WTC11 (cell line): ENCODE measurements at regions not wholly inside any gene's neighbourhood (a gene's known extent, or its start where the extent isn't known, plus 50 kb on each side); places are given as distances from the start of the nearest gene placed in this dataset.

Source experiments
- ATAC-seq: fragments of 200-7000 bp; cut with Tn5 transposase; 2 replicates; pipeline ENCODE4 v1.10.0; 2021; ENCODE audit warnings: mild to moderate bottlenecking, moderate library complexity
- CTCF ChIA-PET: fragments of 300-600 bp; sonication (Branson Sonifier 250); formaldehyde crosslinking; loops from one replicate; lab custom pipeline; 2021; ENCODE audit warnings: antibody characterized with exemption; lab: Charles Lee
- POLR2A ChIA-PET: fragments of 350-600 bp; sonication (Branson Sonifier 250); formaldehyde crosslinking; loops from one replicate; lab custom pipeline; 2021; ENCODE audit warnings: antibody characterized with exemption; lab: Charles Lee
- DNase-seq: peaks from one replicate; pipeline ENCODE4 v3.0.0; 2021; ENCODE audit warnings: low spot score
- H3K27ac Mint-ChIP-seq: 2 replicates; pipeline ENCODE4 v1.8.0; 2021; ENCODE audit warnings: mixed read lengths
- H3K27me3 Mint-ChIP-seq: 2 replicates; pipeline ENCODE4 v1.8.0; 2021; ENCODE audit warnings: low read depth, mild to moderate bottlenecking, moderate library complexity, mixed read lengths
- H3K36me3 Mint-ChIP-seq: 2 replicates; pipeline ENCODE4 v1.8.0; 2021; ENCODE audit warnings: mixed read lengths
- H3K4me1 Mint-ChIP-seq: 2 replicates; pipeline ENCODE4 v1.8.0; 2022; ENCODE audit warnings: mixed read lengths
- H3K4me3 Mint-ChIP-seq: 2 replicates; pipeline ENCODE4 v1.8.0; 2021; ENCODE audit warnings: mild to moderate bottlenecking, moderate library complexity, mixed read lengths
- H3K9me3 Mint-ChIP-seq: 2 replicates; pipeline ENCODE4 v1.8.0; 2021; ENCODE audit warnings: mixed read lengths
- CBFB ChIP-seq: sonication (generic); formaldehyde crosslinking; IDR thresholded peaks from 2 replicates; pipeline ENCODE4 v1.8.1; 2022; ENCODE audit warnings: mild to moderate bottlenecking, low read depth, missing genetic modification reagents
- ESRRA ChIP-seq: sonication (generic); formaldehyde crosslinking; IDR thresholded peaks from 2 replicates; pipeline ENCODE4 v1.8.1; 2022; ENCODE audit warnings: mild to moderate bottlenecking, missing genetic modification reagents, borderline replicate concordance
- IRF2 ChIP-seq: sonication (generic); formaldehyde crosslinking; IDR thresholded peaks from 2 replicates; pipeline ENCODE4 v1.8.0; 2022; ENCODE audit warnings: low read depth, missing genetic modification reagents, borderline replicate concordance
- KAT7 ChIP-seq: sonication (generic); formaldehyde crosslinking; IDR thresholded peaks from 2 replicates; pipeline ENCODE4 v1.8.1; 2023; ENCODE audit warnings: missing genetic modification reagents, mild to moderate bottlenecking, borderline replicate concordance
- NFATC4 ChIP-seq: fragments of 250-450 bp; sonication (Bioruptor Pico); IDR thresholded peaks from 2 replicates; pipeline ENCODE4 v1.9.0; 2021; ENCODE audit warnings: mild to moderate bottlenecking
- SMAD4 ChIP-seq: sonication (generic); formaldehyde crosslinking; IDR thresholded peaks from 2 replicates; pipeline ENCODE4 v1.8.0; 2022; ENCODE audit warnings: mild to moderate bottlenecking, missing genetic modification reagents
- TF ChIP-seq, protein P1 (sequence below): fragments of 250-450 bp; sonication (Bioruptor Pico); IDR thresholded peaks from 2 replicates; pipeline ENCODE4 v1.9.0; 2021; ENCODE audit warnings: mild to moderate bottlenecking, borderline replicate concordance
- TF ChIP-seq, protein P2 (sequence below): sonication (generic); formaldehyde crosslinking; IDR thresholded peaks from 2 replicates; pipeline ENCODE4 v1.8.0; 2022; ENCODE audit warnings: missing genetic modification reagents
- TF ChIP-seq, protein P3 (sequence below): sonication (generic); formaldehyde crosslinking; IDR thresholded peaks from 2 replicates; pipeline ENCODE4 v1.8.0; 2022; ENCODE audit warnings: mild to moderate bottlenecking, missing genetic modification reagents
- TF ChIP-seq, protein P4 (sequence below): sonication (generic); formaldehyde crosslinking; conservative IDR thresholded peaks from 2 replicates; pipeline ENCODE4 v1.8.1; 2022; ENCODE audit warnings: mild to moderate bottlenecking, missing genetic modification reagents
- TF ChIP-seq, protein P5 (sequence below): sonication (generic); formaldehyde crosslinking; IDR thresholded peaks from 2 replicates; pipeline ENCODE4 v1.8.1; 2022; ENCODE audit warnings: low read depth, missing genetic modification reagents, borderline replicate concordance
- TF ChIP-seq, protein P6 (sequence below): sonication (generic); formaldehyde crosslinking; conservative IDR thresholded peaks from 2 replicates; pipeline ENCODE4 v1.8.1; 2023; ENCODE audit warnings: mild to moderate bottlenecking, low read depth, missing genetic modification reagents, moderate library complexity

DNA sequence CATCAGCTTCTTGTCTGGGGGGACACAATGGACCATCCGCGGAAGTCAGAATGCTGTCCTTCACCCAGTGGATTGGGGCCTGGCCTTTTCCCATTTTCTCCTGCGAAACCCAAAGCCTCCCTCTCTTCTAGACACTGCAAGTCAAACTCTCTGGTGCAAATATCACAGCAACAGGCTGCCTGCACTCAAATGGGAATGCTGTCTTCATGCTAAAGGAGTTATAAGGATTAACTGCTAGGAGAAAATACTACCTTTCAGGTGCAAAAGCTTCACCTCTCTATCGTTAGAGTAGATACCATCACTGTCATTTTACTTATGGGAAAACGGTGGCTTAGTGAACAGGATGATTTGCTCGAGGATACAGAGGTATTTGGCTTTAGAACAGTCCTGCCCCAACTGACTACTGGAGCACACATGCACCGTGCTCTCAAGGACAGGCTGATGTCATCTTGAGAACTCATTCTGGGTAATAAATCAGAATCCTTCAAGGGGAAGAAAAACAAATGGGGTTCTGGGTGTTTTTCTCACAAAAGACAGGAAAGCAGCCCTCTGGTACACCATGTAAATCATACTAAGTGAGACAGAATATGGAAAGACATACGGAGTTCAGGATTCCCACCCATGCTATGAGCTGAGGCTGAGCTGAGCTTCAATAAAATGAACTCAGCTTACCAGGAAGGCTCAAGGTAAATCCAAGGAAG is 100.9 kb downstream of the SAMD9 start:
- no peak overlapping the region for H3K27ac Mint-ChIP-seq
- no peaks in the 10 kb centered on the region for H3K36me3 Mint-ChIP-seq
- ChIA-PET POLR2A (no interaction called here), CTCF (no interaction called here)
- DNase-seq = no peak
- no peak overlapping the region for H3K4me3 Mint-ChIP-seq
- TF ChIP-seq, protein P1, sequence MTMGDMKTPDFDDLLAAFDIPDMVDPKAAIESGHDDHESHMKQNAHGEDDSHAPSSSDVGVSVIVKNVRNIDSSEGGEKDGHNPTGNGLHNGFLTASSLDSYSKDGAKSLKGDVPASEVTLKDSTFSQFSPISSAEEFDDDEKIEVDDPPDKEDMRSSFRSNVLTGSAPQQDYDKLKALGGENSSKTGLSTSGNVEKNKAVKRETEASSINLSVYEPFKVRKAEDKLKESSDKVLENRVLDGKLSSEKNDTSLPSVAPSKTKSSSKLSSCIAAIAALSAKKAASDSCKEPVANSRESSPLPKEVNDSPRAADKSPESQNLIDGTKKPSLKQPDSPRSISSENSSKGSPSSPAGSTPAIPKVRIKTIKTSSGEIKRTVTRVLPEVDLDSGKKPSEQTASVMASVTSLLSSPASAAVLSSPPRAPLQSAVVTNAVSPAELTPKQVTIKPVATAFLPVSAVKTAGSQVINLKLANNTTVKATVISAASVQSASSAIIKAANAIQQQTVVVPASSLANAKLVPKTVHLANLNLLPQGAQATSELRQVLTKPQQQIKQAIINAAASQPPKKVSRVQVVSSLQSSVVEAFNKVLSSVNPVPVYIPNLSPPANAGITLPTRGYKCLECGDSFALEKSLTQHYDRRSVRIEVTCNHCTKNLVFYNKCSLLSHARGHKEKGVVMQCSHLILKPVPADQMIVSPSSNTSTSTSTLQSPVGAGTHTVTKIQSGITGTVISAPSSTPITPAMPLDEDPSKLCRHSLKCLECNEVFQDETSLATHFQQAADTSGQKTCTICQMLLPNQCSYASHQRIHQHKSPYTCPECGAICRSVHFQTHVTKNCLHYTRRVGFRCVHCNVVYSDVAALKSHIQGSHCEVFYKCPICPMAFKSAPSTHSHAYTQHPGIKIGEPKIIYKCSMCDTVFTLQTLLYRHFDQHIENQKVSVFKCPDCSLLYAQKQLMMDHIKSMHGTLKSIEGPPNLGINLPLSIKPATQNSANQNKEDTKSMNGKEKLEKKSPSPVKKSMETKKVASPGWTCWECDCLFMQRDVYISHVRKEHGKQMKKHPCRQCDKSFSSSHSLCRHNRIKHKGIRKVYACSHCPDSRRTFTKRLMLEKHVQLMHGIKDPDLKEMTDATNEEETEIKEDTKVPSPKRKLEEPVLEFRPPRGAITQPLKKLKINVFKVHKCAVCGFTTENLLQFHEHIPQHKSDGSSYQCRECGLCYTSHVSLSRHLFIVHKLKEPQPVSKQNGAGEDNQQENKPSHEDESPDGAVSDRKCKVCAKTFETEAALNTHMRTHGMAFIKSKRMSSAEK (CRISPR knock-in tag) = no peak
- TF ChIP-seq, protein P2, sequence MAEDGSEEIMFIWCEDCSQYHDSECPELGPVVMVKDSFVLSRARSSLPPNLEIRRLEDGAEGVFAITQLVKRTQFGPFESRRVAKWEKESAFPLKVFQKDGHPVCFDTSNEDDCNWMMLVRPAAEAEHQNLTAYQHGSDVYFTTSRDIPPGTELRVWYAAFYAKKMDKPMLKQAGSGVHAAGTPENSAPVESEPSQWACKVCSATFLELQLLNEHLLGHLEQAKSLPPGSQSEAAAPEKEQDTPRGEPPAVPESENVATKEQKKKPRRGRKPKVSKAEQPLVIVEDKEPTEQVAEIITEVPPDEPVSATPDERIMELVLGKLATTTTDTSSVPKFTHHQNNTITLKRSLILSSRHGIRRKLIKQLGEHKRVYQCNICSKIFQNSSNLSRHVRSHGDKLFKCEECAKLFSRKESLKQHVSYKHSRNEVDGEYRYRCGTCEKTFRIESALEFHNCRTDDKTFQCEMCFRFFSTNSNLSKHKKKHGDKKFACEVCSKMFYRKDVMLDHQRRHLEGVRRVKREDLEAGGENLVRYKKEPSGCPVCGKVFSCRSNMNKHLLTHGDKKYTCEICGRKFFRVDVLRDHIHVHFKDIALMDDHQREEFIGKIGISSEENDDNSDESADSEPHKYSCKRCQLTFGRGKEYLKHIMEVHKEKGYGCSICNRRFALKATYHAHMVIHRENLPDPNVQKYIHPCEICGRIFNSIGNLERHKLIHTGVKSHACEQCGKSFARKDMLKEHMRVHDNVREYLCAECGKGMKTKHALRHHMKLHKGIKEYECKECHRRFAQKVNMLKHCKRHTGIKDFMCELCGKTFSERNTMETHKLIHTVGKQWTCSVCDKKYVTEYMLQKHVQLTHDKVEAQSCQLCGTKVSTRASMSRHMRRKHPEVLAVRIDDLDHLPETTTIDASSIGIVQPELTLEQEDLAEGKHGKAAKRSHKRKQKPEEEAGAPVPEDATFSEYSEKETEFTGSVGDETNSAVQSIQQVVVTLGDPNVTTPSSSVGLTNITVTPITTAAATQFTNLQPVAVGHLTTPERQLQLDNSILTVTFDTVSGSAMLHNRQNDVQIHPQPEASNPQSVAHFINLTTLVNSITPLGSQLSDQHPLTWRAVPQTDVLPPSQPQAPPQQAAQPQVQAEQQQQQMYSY (CRISPR knock-in tag) = no peak
- TF ChIP-seq, protein P3, sequence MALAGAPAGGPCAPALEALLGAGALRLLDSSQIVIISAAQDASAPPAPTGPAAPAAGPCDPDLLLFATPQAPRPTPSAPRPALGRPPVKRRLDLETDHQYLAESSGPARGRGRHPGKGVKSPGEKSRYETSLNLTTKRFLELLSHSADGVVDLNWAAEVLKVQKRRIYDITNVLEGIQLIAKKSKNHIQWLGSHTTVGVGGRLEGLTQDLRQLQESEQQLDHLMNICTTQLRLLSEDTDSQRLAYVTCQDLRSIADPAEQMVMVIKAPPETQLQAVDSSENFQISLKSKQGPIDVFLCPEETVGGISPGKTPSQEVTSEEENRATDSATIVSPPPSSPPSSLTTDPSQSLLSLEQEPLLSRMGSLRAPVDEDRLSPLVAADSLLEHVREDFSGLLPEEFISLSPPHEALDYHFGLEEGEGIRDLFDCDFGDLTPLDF (CRISPR knock-in tag) = no peak
- TF ChIP-seq, protein P4, sequence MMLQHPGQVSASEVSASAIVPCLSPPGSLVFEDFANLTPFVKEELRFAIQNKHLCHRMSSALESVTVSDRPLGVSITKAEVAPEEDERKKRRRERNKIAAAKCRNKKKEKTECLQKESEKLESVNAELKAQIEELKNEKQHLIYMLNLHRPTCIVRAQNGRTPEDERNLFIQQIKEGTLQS (CRISPR knock-in tag) = no peak
- TF ChIP-seq, protein P5, sequence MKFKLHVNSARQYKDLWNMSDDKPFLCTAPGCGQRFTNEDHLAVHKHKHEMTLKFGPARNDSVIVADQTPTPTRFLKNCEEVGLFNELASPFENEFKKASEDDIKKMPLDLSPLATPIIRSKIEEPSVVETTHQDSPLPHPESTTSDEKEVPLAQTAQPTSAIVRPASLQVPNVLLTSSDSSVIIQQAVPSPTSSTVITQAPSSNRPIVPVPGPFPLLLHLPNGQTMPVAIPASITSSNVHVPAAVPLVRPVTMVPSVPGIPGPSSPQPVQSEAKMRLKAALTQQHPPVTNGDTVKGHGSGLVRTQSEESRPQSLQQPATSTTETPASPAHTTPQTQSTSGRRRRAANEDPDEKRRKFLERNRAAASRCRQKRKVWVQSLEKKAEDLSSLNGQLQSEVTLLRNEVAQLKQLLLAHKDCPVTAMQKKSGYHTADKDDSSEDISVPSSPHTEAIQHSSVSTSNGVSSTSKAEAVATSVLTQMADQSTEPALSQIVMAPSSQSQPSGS = no peak
- TF ChIP-seq, protein P6, sequence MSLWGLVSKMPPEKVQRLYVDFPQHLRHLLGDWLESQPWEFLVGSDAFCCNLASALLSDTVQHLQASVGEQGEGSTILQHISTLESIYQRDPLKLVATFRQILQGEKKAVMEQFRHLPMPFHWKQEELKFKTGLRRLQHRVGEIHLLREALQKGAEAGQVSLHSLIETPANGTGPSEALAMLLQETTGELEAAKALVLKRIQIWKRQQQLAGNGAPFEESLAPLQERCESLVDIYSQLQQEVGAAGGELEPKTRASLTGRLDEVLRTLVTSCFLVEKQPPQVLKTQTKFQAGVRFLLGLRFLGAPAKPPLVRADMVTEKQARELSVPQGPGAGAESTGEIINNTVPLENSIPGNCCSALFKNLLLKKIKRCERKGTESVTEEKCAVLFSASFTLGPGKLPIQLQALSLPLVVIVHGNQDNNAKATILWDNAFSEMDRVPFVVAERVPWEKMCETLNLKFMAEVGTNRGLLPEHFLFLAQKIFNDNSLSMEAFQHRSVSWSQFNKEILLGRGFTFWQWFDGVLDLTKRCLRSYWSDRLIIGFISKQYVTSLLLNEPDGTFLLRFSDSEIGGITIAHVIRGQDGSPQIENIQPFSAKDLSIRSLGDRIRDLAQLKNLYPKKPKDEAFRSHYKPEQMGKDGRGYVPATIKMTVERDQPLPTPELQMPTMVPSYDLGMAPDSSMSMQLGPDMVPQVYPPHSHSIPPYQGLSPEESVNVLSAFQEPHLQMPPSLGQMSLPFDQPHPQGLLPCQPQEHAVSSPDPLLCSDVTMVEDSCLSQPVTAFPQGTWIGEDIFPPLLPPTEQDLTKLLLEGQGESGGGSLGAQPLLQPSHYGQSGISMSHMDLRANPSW (CRISPR knock-in tag) = no peak
- TF ChIP-seq ESRRA (CRISPR knock-in tag) = no peak
- peaks cover 3% of the 10 kb centered on the region; the same call in 1 of the 2 replicates for H3K9me3 Mint-ChIP-seq
- no peak for ATAC-seq
- H3K27me3 Mint-ChIP-seq = no peaks in the 10 kb centered on the region; the same call in 1 of the 2 replicates
- H3K4me1 Mint-ChIP-seq = peaks cover 21% of the 10 kb centered on the region

DNA sequence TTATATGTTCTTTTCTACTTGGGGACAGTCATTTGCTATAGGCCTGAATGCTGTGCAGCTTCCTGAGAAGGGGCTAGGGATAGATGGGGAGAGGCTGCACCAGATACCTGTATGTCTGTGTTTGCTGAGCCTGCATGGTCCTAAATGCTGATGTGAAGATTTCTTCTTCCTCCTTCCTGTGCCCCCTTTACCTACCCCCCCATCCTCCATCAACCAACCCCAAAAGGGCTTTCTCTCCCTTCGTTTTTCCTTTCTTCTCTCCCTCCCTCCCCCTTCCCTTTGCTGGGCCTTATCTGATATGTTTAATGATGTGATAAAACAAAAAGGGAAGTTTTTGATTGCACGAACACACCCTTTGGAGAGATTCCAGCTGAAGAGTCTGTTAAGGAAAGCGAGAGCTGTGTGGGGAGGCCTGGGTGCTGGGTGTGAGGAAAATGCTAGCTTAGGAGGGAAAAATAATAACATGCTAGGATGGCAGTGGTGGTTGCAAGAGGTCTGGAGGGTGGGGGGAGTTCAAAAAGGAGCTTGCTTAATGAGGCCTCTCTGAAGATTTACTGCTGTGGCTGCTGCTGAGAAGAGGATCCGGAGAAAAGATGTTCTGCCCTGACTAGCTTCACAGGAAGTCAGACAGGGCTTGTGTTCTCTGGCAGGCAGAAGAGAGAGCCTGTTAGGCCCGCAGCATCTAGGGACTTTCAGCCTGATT is 101.8 kb downstream of the SAMD9 start:
- Mint-ChIP-seq H3K27me3 (no peaks in the 10 kb centered on the region; the same call in 1 of the 2 replicates), H3K4me3 (no peak overlapping the region), H3K27ac (no peak overlapping the region), H3K9me3 (no peaks in the 10 kb centered on the region), H3K36me3 (no peaks in the 10 kb centered on the region), H3K4me1 (peaks cover 21% of the 10 kb centered on the region)
- DNase-seq = no peak
- ChIA-PET POLR2A (no interaction called here), CTCF (no interaction called here)
- ATAC-seq = no peak
- no peak for TF ChIP-seq KAT7 (CRISPR knock-in tag)
- TF ChIP-seq NFATC4 (CRISPR knock-in tag) = no peak
- TF ChIP-seq IRF2 = no peak
- no peak for TF ChIP-seq CBFB (CRISPR knock-in tag)
- TF ChIP-seq, protein P1 (CRISPR knock-in tag) = no peak
- no peak for TF ChIP-seq SMAD4
